Endothelial cell of umbilical vein (primary cell): ENCODE measurements at regions not wholly inside any gene's neighbourhood (a gene's known extent, or its start where the extent isn't known, plus 50 kb on each side); places are given as distances from the start of the nearest gene placed in this dataset.

Experiments
- BruUV-seq: library from RNA; stranded (reverse); fragments of 400-500 nt; replicated peaks from 2 replicates; lab custom pipeline; 2021; lab: Mats Ljungman, UMichigan
- CTCF ChIA-PET: fragments of 300-600, 350-600 bp; sonication (Branson Sonifier 250); formaldehyde crosslinking; loops from one replicate; lab custom pipeline; 2021; ENCODE audit warnings: antibody characterized with exemption, inconsistent platforms; lab: Charles Lee
- POLR2A ChIA-PET: fragments of 300-600, 350-600 bp; sonication (Branson Sonifier 250); formaldehyde crosslinking; loops from one replicate; lab custom pipeline; 2021; ENCODE audit warnings: antibody characterized with exemption, inconsistent platforms; lab: Charles Lee
- DNase-seq: peaks from one replicate; pipeline ENCODE4 v3.0.0-alpha.2; 2011; ENCODE audit warnings: low read depth, low spot score
- FAIRE-seq: peaks from 2 replicates; lab custom pipeline; 2011; peaks lifted over from hg19 to GRCh38; lab: Jason Lieb, UNC
- H2AFZ ChIP-seq: 2 replicates; pipeline ENCODE4 v1.6.0; 2012; ENCODE audit warnings: low read depth, low read length, control low read depth, inconsistent platforms
- H3K27ac ChIP-seq: 2 replicates; pipeline ENCODE4 v1.5.1; 2011; ENCODE audit warnings: low read depth, mild to moderate bottlenecking, control low read depth, low read length, moderate library complexity; ENCODE audit not compliant: insufficient read depth
- H3K27me3 ChIP-seq, 2 experiments: 2 replicates each; pipeline versions ENCODE4 v1.6.0 to v1.6.1; 2011; ENCODE audit warnings: low read length in 2 of 2, mixed read lengths in 1 of 2; ENCODE audit not compliant: control insufficient read depth in 2 of 2, insufficient read depth in 2 of 2
- H3K36me3 ChIP-seq, 2 experiments: 2 replicates in 1 of 2; 3 replicates in 1 of 2; pipeline ENCODE4 v1.5.1; 2011; ENCODE audit warnings: low read length in 2 of 2, mild to moderate bottlenecking in 1 of 2, moderate library complexity in 1 of 2; ENCODE audit not compliant: control insufficient read depth in 2 of 2, insufficient read depth in 2 of 2; ENCODE audit errors: extremely low read depth in 1 of 2
- H3K4me1 ChIP-seq: 3 replicates; pipeline ENCODE4 v1.5.1; 2011; ENCODE audit warnings: mild to moderate bottlenecking, low read length; ENCODE audit not compliant: control insufficient read depth, insufficient read depth; ENCODE audit errors: extremely low read depth
- H3K4me2 ChIP-seq: 2 replicates; pipeline ENCODE4 v1.6.1; 2011; ENCODE audit warnings: low read length, control low read depth, mixed read lengths; ENCODE audit not compliant: insufficient read depth
- H3K4me3 ChIP-seq, 3 experiments: fragments of 200-600 bp in 1 of 3; sonication (generic), shearing (Covaris generic) in 1 of 3; replicated peaks in 1 of 3; 2 replicates each; pipeline ENCODE4 v1.5.1; 2011 to 2016; ENCODE audit warnings: control low read depth in 3 of 3, low read length in 3 of 3, mild to moderate bottlenecking in 2 of 3, inconsistent platforms in 1 of 3, low read depth in 1 of 3, moderate library complexity in 1 of 3; ENCODE audit not compliant: insufficient read depth in 1 of 3
- H3K79me2 ChIP-seq: 2 replicates; pipeline ENCODE4 v1.6.0; 2012; ENCODE audit warnings: low read length, inconsistent platforms; ENCODE audit not compliant: control insufficient read depth, insufficient read depth
- H3K9ac ChIP-seq: replicated peaks from 2 replicates; pipeline ENCODE3; 2011; ENCODE audit warnings: low read length, control low read depth; ENCODE audit not compliant: insufficient read depth; ENCODE audit errors: extremely low read depth
- H3K9me1 ChIP-seq: replicated peaks from 3 replicates; pipeline ENCODE4 v1.6.0; 2011; ENCODE audit warnings: mild to moderate bottlenecking, low read length; ENCODE audit not compliant: control insufficient read depth, insufficient read depth; ENCODE audit errors: extremely low read depth
- H3K9me3 ChIP-seq: replicated peaks from 2 replicates; pipeline ENCODE4 v1.5.1; 2012; ENCODE audit warnings: low read length, inconsistent platforms; ENCODE audit not compliant: control insufficient read depth, insufficient read depth
- H4K20me1 ChIP-seq: replicated peaks from 2 replicates; pipeline ENCODE3; 2011; ENCODE audit warnings: mild to moderate bottlenecking, low read length; ENCODE audit not compliant: control insufficient read depth, insufficient read depth; ENCODE audit errors: extremely low read depth
- CTCF ChIP-seq, 2 donors: IDR thresholded peaks; 1 replicate in 1 of 2; 2 replicates in 1 of 2; pipeline ENCODE4 v1.5.1; 2011; ENCODE audit warnings: low read length in 2 of 2, mild to moderate bottlenecking in 2 of 2, moderate library complexity in 2 of 2, control low read depth in 1 of 2, inconsistent platforms in 1 of 2, low read depth in 1 of 2; ENCODE audit not compliant: insufficient read depth in 1 of 2; ENCODE audit errors: extremely low read depth in 1 of 2
- EZH2 ChIP-seq: IDR thresholded peaks from 2 replicates; pipeline ENCODE4 v1.6.1; 2012; ENCODE audit warnings: borderline replicate concordance, low read depth, mild to moderate bottlenecking, moderate library complexity, low read length, inconsistent platforms; ENCODE audit not compliant: severe bottlenecking
- FOS ChIP-seq: IDR thresholded peaks from 2 replicates; pipeline ENCODE4 v1.6.1; 2011; ENCODE audit warnings: mild to moderate bottlenecking, low read length, moderate library complexity, borderline replicate concordance; ENCODE audit not compliant: insufficient read depth
- GATA2 ChIP-seq: IDR thresholded peaks from 2 replicates; pipeline ENCODE4 v1.7.0; 2011; ENCODE audit warnings: low read depth, mild to moderate bottlenecking, moderate library complexity, mixed read lengths, low read length; ENCODE audit not compliant: insufficient read length, insufficient read depth
- JUN ChIP-seq: IDR thresholded peaks from 2 replicates; pipeline ENCODE4 v1.6.1; 2011; ENCODE audit warnings: borderline replicate concordance, low read depth; ENCODE audit not compliant: insufficient read length, insufficient read depth
- MAX ChIP-seq: IDR thresholded peaks from 2 replicates; pipeline ENCODE4 v1.6.1; 2011; ENCODE audit not compliant: insufficient read depth, insufficient read length
- MYC ChIP-seq: IDR thresholded peaks from one replicate; pipeline ENCODE4 v1.6.1; 2011; ENCODE audit warnings: mild to moderate bottlenecking, low read depth, low read length
- POLR2A ChIP-seq: IDR thresholded peaks from 2 replicates; pipeline ENCODE4 v1.6.1; 2012; ENCODE audit warnings: low read depth, mild to moderate bottlenecking, control low read depth, low read length
- POLR2AphosphoS5 ChIP-seq: IDR thresholded peaks from 2 replicates; pipeline ENCODE4 v1.6.1; 2012; ENCODE audit warnings: low read depth, mild to moderate bottlenecking, control low read depth, low read length, moderate library complexity; ENCODE audit not compliant: insufficient read depth
- dilution Hi-C: fragments of 300-500 bp; cut with MboI; formaldehyde crosslinking; loops from one replicate; pipeline ENCODE4 v1.15.0; 2019; ENCODE audit warnings: low sequenced_read_pairs; ENCODE audit not compliant: extremely low pct_ligation_motif_present
- intact Hi-C: fragments of 100-400 bp; cut with micrococcal nuclease; formaldehyde crosslinking; loops from one replicate; pipeline ENCODE4 v1.10.0; 2022

GRCh38 chr4:14928035-14928434 lies 74.2 kb upstream of the CPEB2 start:
- no peak overlapping the region for H3K4me2 ChIP-seq
- no peaks in the 10 kb centered on the region for H3K36me3 ChIP-seq
- no peaks in the 10 kb centered on the region for H3K9me1 ChIP-seq
- ChIA-PET CTCF (no interaction called here), POLR2A (no interaction called here)
- H3K27ac ChIP-seq = no peak overlapping the region
- dilution Hi-C loops (no loop called here), intact Hi-C loops (no loop called here)
- no peaks in the 10 kb centered on the region for H3K79me2 ChIP-seq
- H3K27me3 ChIP-seq = no peaks in the 10 kb centered on the region
- H3K4me1 ChIP-seq = no peaks in the 10 kb centered on the region
- TF ChIP-seq MAX (no peak), GATA2 (no peak), MYC (no peak), EZH2 (no peak), JUN (no peak), CTCF (IDR thresholded peaks at IDR 0.05; ENCODE audit: extremely low read depth in 1 of 2, insufficient read depth in 1 of 2, low read depth in 1 of 2, low read length in 2 of 2) (no peak), POLR2A (no peak), FOS (no peak), POLR2AphosphoS5 (no peak)
- DNase-seq (no peak), FAIRE-seq (no peak)
- BruUV-seq = no TSS peak
- no peak overlapping the region for H2AFZ ChIP-seq
- no peaks in the 10 kb centered on the region for H4K20me1 ChIP-seq
- no peaks in the 10 kb centered on the region for H3K9me3 ChIP-seq
- no peak overlapping the region for H3K9ac ChIP-seq
- H3K4me3 ChIP-seq = no peak overlapping the region
